ENCODE measurements at regions not wholly inside any gene's neighbourhood (a gene's known extent, or its start where the extent isn't known, plus 50 kb on each side); places are given as distances from the start of the nearest gene placed in this dataset.

DNA sequence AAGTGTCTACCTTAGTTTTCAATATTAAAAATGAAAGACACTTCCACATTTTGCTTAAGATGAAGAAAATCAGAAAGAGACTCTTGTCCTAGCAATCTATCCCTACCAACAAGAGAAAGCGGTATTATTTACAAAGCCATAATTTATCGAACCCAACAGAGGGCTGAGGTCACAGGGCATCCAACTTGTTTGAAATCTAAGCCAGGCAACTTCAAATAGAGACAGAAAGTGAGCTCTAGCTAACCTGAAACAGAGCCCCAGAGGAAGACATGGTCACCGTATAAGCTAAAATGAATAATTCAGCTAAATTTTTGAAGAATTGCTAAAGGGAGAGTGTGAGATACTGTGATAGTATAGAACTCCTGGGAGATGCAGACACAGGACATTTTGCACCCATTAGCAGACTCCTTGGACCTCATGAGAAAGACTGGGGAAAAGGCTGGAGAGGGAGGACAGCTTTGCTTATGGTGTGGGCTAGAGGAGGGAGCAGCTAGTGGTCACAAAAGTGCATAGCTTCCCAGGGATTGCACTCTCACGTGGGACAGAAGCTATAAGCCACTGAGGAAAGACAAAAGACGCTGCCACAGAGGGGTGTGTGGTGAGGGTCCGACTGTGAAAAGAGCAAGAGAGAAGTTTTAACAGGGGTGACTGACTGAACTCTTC, 624.2 kb upstream of the GRIN3A start:
- 59% methylated on average over 4 of the region's 6 CpGs for WGBS
- no peak overlapping the region for H2BK15ac ChIP-seq (ENCODE audit: low read depth, poor library complexity, severe bottlenecking)
- H4K91ac ChIP-seq (ENCODE audit: low read length) = no peak overlapping the region

DNA sequence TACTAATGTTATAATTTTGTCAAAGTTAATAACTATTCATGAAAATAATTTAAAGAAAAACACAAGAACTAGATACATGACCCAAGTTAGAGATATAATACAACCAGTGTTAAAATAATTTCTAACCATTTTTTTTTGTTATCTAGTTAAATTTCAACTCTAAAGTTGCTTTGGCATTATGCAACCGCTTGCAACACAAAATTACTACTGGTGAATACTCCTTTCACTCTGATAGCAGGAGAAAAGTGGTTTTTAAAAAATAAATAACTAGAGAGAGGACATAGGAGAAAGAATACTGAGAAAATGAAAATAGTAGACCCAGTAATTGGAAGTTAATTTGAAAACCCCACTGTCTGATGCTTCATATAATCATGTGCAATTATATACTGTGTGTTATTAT, 622.4 kb upstream of the GRIN3A start:
- WGBS = no CpG with 5 or more reads among the region's 1 CpG
- Histone ChIP-seq H3K14ac (ENCODE audit: low read length in 2 of 2) (no peak overlapping the region), H3K36me3 (ENCODE audit: control insufficient read depth in 1 of 2, insufficient read depth in 2 of 2, low read depth in 1 of 2, low read length in 2 of 2) (no peaks in the 10 kb centered on the region)

More for the DNA sequence above, 624.2 kb upstream of the GRIN3A start:
- Histone ChIP-seq H3K36me3 (ENCODE audit: control insufficient read depth in 1 of 2, insufficient read depth in 2 of 2, low read depth in 1 of 2, low read length in 2 of 2) (no peaks in the 10 kb centered on the region), H2AK5ac (ENCODE audit: low read length, severe bottlenecking) (no peak overlapping the region), H2BK120ac (ENCODE audit: low read depth, low read length) (no peak overlapping the region), H3K4me1 (ENCODE audit: control insufficient read depth, insufficient read depth, low read depth, low read length) (no peaks in the 10 kb centered on the region), H3K79me1 (replicated peaks; ENCODE audit: low read length, poor library complexity, severe bottlenecking) (no peaks in the 10 kb centered on the region), H3K4ac (ENCODE audit: low read depth in 1 of 2, low read length in 2 of 2) (no peak overlapping the region), H3K27ac (ENCODE audit: low read length, poor library complexity, severe bottlenecking) (no peak overlapping the region), H4K8ac (ENCODE audit: low read length) (no peak overlapping the region), H3K18ac (ENCODE audit: low read depth in 1 of 2, low read length in 2 of 2) (no peak overlapping the region), H3K9ac (ENCODE audit: low read length) (no peak overlapping the region), H2AFZ (ENCODE audit: low read depth, low read length) (no peak overlapping the region), H3K4me3 (ENCODE audit: insufficient read depth in 1 of 2, low read depth in 1 of 2, low read length in 2 of 2) (no peak overlapping the region), H2BK5ac (ENCODE audit: low read depth, low read length, poor library complexity, severe bottlenecking) (no peak overlapping the region), H3K14ac (ENCODE audit: low read length in 2 of 2) (no peak overlapping the region), H3K9me3 (ENCODE audit: control insufficient read depth, low read length) (peaks cover 10% of the 10 kb centered on the region), H3K4me2 (ENCODE audit: low read length, poor library complexity, severe bottlenecking) (no peak overlapping the region), H2BK12ac (ENCODE audit: low read length in 2 of 2) (no peak overlapping the region), H3K27me3 (ENCODE audit: control insufficient read depth in 1 of 2, insufficient read depth in 1 of 2, low read length in 2 of 2) (no peaks in the 10 kb centered on the region), H3K23ac (ENCODE audit: low read length in 2 of 2) (no peak overlapping the region)
- DNase-seq = no peak

DNA sequence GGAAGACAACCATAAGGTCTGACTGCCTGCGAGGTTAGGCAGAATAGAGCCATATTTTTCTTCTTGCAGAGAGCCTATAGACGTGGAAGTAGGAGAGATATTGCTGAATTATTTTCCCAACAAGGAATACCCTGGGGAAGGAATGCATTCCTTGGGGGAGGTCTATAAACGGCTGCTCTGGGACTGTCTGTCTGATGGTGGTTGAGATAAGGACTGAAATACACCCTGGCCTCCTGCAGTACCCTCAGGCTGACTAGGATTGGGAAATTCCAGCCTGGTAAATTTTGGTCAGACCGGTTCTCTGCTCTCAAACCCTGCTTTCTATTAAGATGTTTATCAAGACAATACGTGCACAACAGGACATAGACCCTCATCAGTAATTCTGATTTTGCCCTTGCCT, 617.5 kb upstream of the GRIN3A start:
- no peak overlapping the region for H2BK120ac ChIP-seq (ENCODE audit: low read depth, low read length)
- H3K36me3 ChIP-seq (ENCODE audit: control insufficient read depth in 1 of 2, insufficient read depth in 2 of 2, low read depth in 1 of 2, low read length in 2 of 2) = no peaks in the 10 kb centered on the region
- H4K8ac ChIP-seq (ENCODE audit: low read length) = no peak overlapping the region
- H3K4ac ChIP-seq (ENCODE audit: low read depth in 1 of 2, low read length in 2 of 2) = no peak overlapping the region
- no peak overlapping the region for H3K4me3 ChIP-seq (ENCODE audit: insufficient read depth in 1 of 2, low read depth in 1 of 2, low read length in 2 of 2)
- no peak overlapping the region for H2AFZ ChIP-seq (ENCODE audit: low read depth, low read length)
- no peak overlapping the region for H3K18ac ChIP-seq (ENCODE audit: low read depth in 1 of 2, low read length in 2 of 2)
- no peak overlapping the region for H3K9ac ChIP-seq (ENCODE audit: low read length)
- H3K14ac ChIP-seq (ENCODE audit: low read length in 2 of 2) = no peak overlapping the region
- no peak overlapping the region for H2BK5ac ChIP-seq (ENCODE audit: low read depth, low read length, poor library complexity, severe bottlenecking)
- no peaks in the 10 kb centered on the region for H3K79me1 ChIP-seq (replicated peaks; ENCODE audit: low read length, poor library complexity, severe bottlenecking)
- no peaks in the 10 kb centered on the region for H3K27me3 ChIP-seq (ENCODE audit: control insufficient read depth in 1 of 2, insufficient read depth in 1 of 2, low read length in 2 of 2)
- no peak overlapping the region for H2AK5ac ChIP-seq (ENCODE audit: low read length, severe bottlenecking)
- H2BK12ac ChIP-seq (ENCODE audit: low read length in 2 of 2) = no peak overlapping the region
- H3K4me2 ChIP-seq (ENCODE audit: low read length, poor library complexity, severe bottlenecking) = no peak overlapping the region
- DNase-seq = no peak
- no peaks in the 10 kb centered on the region for H3K4me1 ChIP-seq (ENCODE audit: control insufficient read depth, insufficient read depth, low read depth, low read length)
- no peak overlapping the region for H3K27ac ChIP-seq (ENCODE audit: low read length, poor library complexity, severe bottlenecking)
- no peak overlapping the region for H4K91ac ChIP-seq (ENCODE audit: low read length)
- WGBS = 51% methylated on average over 5 of the region's 5 CpGs
- H2BK15ac ChIP-seq (ENCODE audit: low read depth, poor library complexity, severe bottlenecking) = no peak overlapping the region
- H3K23ac ChIP-seq (ENCODE audit: low read length in 2 of 2) = no peak overlapping the region
- peaks cover 22% of the 10 kb centered on the region for H3K9me3 ChIP-seq (ENCODE audit: control insufficient read depth, low read length)

More for the DNA sequence above, 622.4 kb upstream of the GRIN3A start:
- no peak overlapping the region for H3K23ac ChIP-seq (ENCODE audit: low read length in 2 of 2)
- H3K18ac ChIP-seq (ENCODE audit: low read depth in 1 of 2, low read length in 2 of 2) = no peak overlapping the region
- H3K79me1 ChIP-seq (replicated peaks; ENCODE audit: low read length, poor library complexity, severe bottlenecking) = no peaks in the 10 kb centered on the region
- H4K91ac ChIP-seq (ENCODE audit: low read length) = no peak overlapping the region
- H2BK120ac ChIP-seq (ENCODE audit: low read depth, low read length) = no peak overlapping the region
- DNase-seq = no peak
- H3K27ac ChIP-seq (ENCODE audit: low read length, poor library complexity, severe bottlenecking) = no peak overlapping the region
- no peak overlapping the region for H2BK15ac ChIP-seq (ENCODE audit: low read depth, poor library complexity, severe bottlenecking)
- H2BK12ac ChIP-seq (ENCODE audit: low read length in 2 of 2) = no peak overlapping the region
- no peak overlapping the region for H3K4ac ChIP-seq (ENCODE audit: low read depth in 1 of 2, low read length in 2 of 2)
- H2AK5ac ChIP-seq (ENCODE audit: low read length, severe bottlenecking) = no peak overlapping the region
- H3K9ac ChIP-seq (ENCODE audit: low read length) = no peak overlapping the region
- no peaks in the 10 kb centered on the region for H3K4me1 ChIP-seq (ENCODE audit: control insufficient read depth, insufficient read depth, low read depth, low read length)
- H2BK5ac ChIP-seq (ENCODE audit: low read depth, low read length, poor library complexity, severe bottlenecking) = no peak overlapping the region
- no peak overlapping the region for H3K4me3 ChIP-seq (ENCODE audit: insufficient read depth in 1 of 2, low read depth in 1 of 2, low read length in 2 of 2)
- H3K9me3 ChIP-seq (ENCODE audit: control insufficient read depth, low read length) = peaks cover 18% of the 10 kb centered on the region
- no peaks in the 10 kb centered on the region for H3K27me3 ChIP-seq (ENCODE audit: control insufficient read depth in 1 of 2, insufficient read depth in 1 of 2, low read length in 2 of 2)
- H4K8ac ChIP-seq (ENCODE audit: low read length) = no peak overlapping the region
- H3K4me2 ChIP-seq (ENCODE audit: low read length, poor library complexity, severe bottlenecking) = no peak overlapping the region
- H2AFZ ChIP-seq (ENCODE audit: low read depth, low read length) = no peak overlapping the region

DNA sequence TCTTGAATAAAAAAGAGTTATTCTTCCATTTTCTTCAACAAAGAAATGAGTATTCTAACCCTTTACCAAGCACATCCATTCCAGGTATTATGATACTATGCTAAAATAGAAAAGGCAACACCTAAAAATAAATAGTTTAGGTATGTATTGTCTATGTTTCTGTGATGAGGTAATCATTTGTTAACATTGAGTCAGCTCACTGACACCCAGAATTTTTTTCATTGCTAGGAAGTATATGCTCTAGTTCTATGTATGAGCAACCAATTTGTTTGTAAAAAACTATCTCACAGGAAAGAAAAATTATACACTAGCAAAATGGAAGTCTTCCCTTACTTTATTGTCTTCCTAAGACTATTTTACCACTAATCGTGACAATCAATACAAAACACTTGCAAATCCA, 615.6 kb upstream of the GRIN3A start:
- Histone ChIP-seq H2AFZ (ENCODE audit: low read depth, low read length) (no peak overlapping the region), H2BK15ac (ENCODE audit: low read depth, poor library complexity, severe bottlenecking) (no peak overlapping the region), H3K23ac (ENCODE audit: low read length in 2 of 2) (no peak overlapping the region), H4K8ac (ENCODE audit: low read length) (no peak overlapping the region), H3K4ac (ENCODE audit: low read depth in 1 of 2, low read length in 2 of 2) (no peak overlapping the region), H2BK120ac (ENCODE audit: low read depth, low read length) (no peak overlapping the region), H3K27ac (ENCODE audit: low read length, poor library complexity, severe bottlenecking) (no peak overlapping the region), H3K14ac (ENCODE audit: low read length in 2 of 2) (no peak overlapping the region), H3K36me3 (ENCODE audit: control insufficient read depth in 1 of 2, insufficient read depth in 2 of 2, low read depth in 1 of 2, low read length in 2 of 2) (no peaks in the 10 kb centered on the region), H4K91ac (ENCODE audit: low read length) (no peak overlapping the region), H3K9me3 (ENCODE audit: control insufficient read depth, low read length) (peaks cover 22% of the 10 kb centered on the region), H3K27me3 (ENCODE audit: control insufficient read depth in 1 of 2, insufficient read depth in 1 of 2, low read length in 2 of 2) (no peaks in the 10 kb centered on the region), H2AK5ac (ENCODE audit: low read length, severe bottlenecking) (no peak overlapping the region), H3K18ac (ENCODE audit: low read depth in 1 of 2, low read length in 2 of 2) (no peak overlapping the region), H3K79me1 (replicated peaks; ENCODE audit: low read length, poor library complexity, severe bottlenecking) (no peaks in the 10 kb centered on the region), H3K9ac (ENCODE audit: low read length) (no peak overlapping the region), H3K4me3 (ENCODE audit: insufficient read depth in 1 of 2, low read depth in 1 of 2, low read length in 2 of 2) (no peak overlapping the region), H2BK12ac (ENCODE audit: low read length in 2 of 2) (no peak overlapping the region), H3K4me1 (ENCODE audit: control insufficient read depth, insufficient read depth, low read depth, low read length) (no peaks in the 10 kb centered on the region), H2BK5ac (ENCODE audit: low read depth, low read length, poor library complexity, severe bottlenecking) (no peak overlapping the region), H3K4me2 (ENCODE audit: low read length, poor library complexity, severe bottlenecking) (no peak overlapping the region)
- WGBS = 89% methylated on average over 1 of the region's 1 CpG
- no peak for DNase-seq
